GM19328 (cell line): ENCODE measurements at regions not wholly inside any gene's neighbourhood (a gene's known extent, or its start where the extent isn't known, plus 50 kb on each side); places are given as distances from the start of the nearest gene placed in this dataset.

Source experiments
- ATAC-seq: cut with Tn5 transposase; IDR thresholded peaks from one replicate; pipeline ENCODE4 v1.9.1; 2021; ENCODE audit warnings: mild to moderate bottlenecking, moderate library complexity; ENCODE audit not compliant: unreplicated experiment

GRCh38 chr4:156656896-156657295 lies 314.7 kb downstream of the PDGFC start:
- ATAC-seq: no peak

GRCh38 chr4:156654410-156654809 lies 317.2 kb downstream of the PDGFC start:
- ATAC-seq: no peak

GRCh38 chr4:156643826-156644225 lies 327.8 kb downstream of the PDGFC start:
- ATAC-seq: no peak

GRCh38 chr4:156642161-156642560 lies 329.4 kb downstream of the PDGFC start:
- ATAC-seq: no peak

- no peak for ATAC-seq
These were observed 332.5 kb downstream of the PDGFC start for GRCh38 chr4:156638925-156639605.

GRCh38 chr4:156638334-156638733 lies 333.3 kb downstream of the PDGFC start:
- no peak for ATAC-seq

- ATAC-seq: no peak
These were observed 335.2 kb downstream of the PDGFC start for GRCh38 chr4:156636381-156636780.

- ATAC-seq: no peak
These were observed 336.5 kb downstream of the PDGFC start for GRCh38 chr4:156635051-156635450.

GRCh38 chr4:156634612-156635011 lies 337.0 kb downstream of the PDGFC start:
- ATAC-seq: no peak

- no peak for ATAC-seq
These were observed 337.8 kb downstream of the PDGFC start for GRCh38 chr4:156633847-156634246.

- no peak for ATAC-seq
These were observed 342.7 kb downstream of the PDGFC start for GRCh38 chr4:156628858-156629257.

GRCh38 chr4:156623376-156623775 lies 348.2 kb downstream of the PDGFC start:
- no peak for ATAC-seq

- ATAC-seq: no peak
These were observed 350.8 kb downstream of the PDGFC start for GRCh38 chr4:156620786-156621185.

- ATAC-seq: no peak
These were observed 352.3 kb downstream of the PDGFC start for GRCh38 chr4:156619154-156619934.

- ATAC-seq: no peak
These were observed 356.5 kb downstream of the PDGFC start for GRCh38 chr4:156615066-156615531.

GRCh38 chr4:156614536-156614935 lies 357.1 kb downstream of the PDGFC start:
- ATAC-seq: no peak

GRCh38 chr4:156609421-156609820 lies 362.2 kb downstream of the PDGFC start:
- no peak for ATAC-seq

GRCh38 chr4:156608651-156609050 lies 362.9 kb downstream of the PDGFC start:
- no peak for ATAC-seq

- ATAC-seq: no peak
These were observed 364.1 kb downstream of the PDGFC start for GRCh38 chr4:156607478-156607857.

GRCh38 chr4:156606554-156607477 lies 364.8 kb downstream of the PDGFC start:
- ATAC-seq: no peak

- ATAC-seq: no peak
These were observed 373.4 kb downstream of the PDGFC start for GRCh38 chr4:156598138-156598681.
